HG02642 (cell line): ENCODE measurements at regions not wholly inside any gene's neighbourhood (a gene's known extent, or its start where the extent isn't known, plus 50 kb on each side); places are given as distances from the start of the nearest gene placed in this dataset.
"Not testable (repeated sequence)": the region's sequence is repeated elsewhere in the genome, so short reads cannot be mapped to it uniquely, and the experiment has no call there.

Experiments
- ATAC-seq: cut with Tn5 transposase; IDR thresholded peaks from one replicate; pipeline ENCODE4 v1.9.1; 2021; ENCODE audit warnings: mild to moderate bottlenecking; ENCODE audit not compliant: unreplicated experiment, poor library complexity

- ATAC-seq = no peak
These were observed 122.0 kb downstream of the GLUD2 start for GRCh38 chrX:121169099-121170035.

DNA sequence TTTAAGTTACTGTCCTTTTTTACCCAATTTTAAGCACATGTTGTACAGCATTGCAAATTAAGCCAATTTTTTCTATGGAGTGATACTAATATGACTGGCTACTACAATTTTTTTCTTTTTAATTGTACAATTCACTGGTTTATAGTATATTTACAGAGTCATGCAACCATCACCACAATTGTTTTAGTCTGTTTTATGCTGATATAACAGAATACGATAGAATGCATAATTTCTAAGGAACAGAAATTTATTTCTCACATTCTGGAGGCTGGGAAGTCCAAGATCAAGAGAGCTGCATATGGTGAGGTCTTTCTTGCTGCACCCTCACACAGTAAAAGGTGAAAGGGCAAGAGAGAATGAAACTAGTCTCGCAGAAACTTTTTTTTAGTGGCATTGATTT lies 125.3 kb downstream of the GLUD2 start:
- ATAC-seq = no peak

DNA sequence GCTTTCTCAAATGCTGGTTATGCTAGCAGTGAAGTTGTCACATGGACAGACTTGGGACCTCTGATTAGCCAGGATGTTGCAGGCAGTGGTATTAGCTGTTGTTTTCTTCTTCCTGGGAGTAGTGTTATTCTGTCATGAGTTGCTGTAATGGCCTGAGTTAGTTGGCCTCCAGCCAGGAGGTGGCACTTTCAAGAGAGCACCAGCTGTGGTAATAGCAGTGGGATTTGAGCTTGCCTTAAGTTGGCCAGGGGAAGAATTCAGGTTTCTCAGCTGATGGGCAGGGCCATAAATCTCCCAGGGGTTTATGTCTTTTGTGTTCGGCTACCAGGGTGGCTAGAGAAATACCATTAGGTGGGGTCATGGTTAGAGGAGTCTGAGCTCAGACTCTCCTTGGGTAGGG lies 132.6 kb downstream of the GLUD2 start:
- no peak for ATAC-seq

DNA sequence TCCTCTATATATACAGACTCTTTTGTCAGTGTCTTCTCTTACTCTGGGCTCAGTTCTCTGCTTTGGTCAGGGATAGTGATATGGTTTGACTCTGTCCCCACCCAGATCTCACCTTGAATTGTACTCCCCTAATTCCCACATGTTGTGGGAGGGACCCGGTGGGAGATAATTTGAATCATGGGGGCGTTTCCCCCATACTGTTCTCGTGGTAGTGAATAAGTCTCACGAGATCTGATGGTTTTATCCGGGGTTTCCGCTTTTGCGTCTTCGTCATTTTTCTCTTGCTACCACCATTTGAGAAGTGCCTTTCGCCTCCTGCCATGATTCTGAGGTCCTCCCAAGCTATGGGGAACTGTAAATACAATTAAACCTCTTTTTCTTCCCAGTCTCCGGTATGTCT lies 144.4 kb downstream of the GLUD2 start:
- no peak for ATAC-seq

GRCh38 chrX:121195719-121196118 lies 148.3 kb downstream of the GLUD2 start:
- ATAC-seq = no peak

DNA sequence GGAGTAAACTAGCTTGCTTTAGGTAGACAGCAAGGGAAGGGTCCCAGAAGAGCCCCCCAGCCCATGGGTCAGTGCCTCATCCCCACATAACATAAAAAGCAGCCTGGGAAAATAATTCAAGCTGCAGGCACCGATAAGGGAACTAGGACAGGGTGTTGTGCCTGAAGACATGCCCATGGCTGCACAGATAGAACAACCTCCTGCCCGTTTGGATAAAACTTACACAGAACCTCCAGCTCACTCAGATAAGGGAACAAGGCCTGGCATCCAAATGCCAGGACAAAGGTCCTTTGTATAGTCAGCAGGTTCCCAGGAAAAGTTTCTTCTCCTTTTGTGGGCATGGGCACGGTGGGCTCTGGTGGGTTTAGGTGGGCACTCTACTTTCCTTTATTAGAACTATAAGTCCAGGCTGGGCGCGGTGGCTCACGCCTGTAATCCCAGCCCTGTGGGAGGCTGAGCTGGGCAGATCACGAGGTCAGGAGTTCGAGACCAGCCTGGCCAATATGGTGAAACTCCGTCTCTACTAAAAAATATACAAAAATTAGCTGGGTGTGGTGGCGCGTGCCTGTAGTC lies 149.5 kb downstream of the GLUD2 start:
- ATAC-seq = not testable (repeated sequence)

DNA sequence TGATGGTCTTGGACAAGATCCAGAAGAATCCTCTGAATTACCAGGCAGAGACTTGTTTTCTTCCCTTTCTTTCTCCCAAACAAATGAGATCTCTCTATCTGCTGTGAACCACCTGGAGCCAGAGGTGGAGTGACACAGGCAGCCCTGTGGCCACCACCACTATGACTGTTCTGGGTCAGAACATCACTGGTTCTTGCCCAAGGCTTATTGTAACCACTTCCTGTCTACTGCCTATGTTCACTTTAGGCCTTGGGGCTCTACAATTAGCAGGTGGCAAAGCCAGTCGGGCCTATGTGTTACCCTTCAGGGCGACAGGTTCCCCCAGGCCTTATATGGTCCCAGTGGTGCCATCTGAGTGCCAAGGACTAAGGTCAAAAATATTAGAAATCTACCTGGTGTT lies 161.2 kb downstream of the GLUD2 start:
- no peak for ATAC-seq

DNA sequence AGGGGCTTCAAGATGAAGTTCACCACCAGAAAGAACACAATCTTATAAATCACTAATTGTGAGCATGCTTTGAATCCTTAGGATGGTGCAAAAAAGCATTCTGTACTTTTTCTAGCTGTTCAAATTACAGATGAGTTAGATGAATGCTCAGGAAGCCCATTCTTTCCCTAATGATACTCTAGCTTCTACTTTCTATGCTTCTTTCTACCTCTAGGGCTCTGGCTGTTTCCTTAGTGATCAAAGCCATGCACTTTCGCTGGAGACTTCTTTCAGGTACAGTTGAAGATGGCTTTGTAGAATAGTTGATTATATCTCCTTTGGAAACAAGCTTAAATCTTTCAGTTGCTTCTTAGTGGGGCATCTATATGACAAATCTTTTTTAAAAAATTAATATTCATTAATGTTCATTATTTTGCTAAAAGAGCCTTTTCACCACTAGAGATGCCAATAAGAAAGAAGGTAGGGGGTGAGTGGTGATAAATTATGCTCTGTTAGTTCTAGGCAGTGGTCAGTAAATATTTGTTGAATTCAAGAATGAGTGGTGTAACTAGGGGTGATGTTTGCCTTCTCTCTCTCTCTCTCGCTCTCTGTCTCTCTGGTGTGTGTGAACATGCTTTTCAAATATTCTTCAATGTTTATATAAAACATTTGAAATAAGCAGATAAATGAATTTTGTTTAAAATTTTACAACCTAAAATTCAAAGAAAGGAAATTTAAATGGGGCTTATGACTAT lies 169.4 kb downstream of the GLUD2 start:
- no peak for ATAC-seq

- no peak for ATAC-seq
These were observed 174.0 kb downstream of the GLUD2 start for GRCh38 chrX:121221322-121221977.

- ATAC-seq = no peak
These were observed 180.5 kb downstream of the GLUD2 start for GRCh38 chrX:121227888-121228287.

DNA sequence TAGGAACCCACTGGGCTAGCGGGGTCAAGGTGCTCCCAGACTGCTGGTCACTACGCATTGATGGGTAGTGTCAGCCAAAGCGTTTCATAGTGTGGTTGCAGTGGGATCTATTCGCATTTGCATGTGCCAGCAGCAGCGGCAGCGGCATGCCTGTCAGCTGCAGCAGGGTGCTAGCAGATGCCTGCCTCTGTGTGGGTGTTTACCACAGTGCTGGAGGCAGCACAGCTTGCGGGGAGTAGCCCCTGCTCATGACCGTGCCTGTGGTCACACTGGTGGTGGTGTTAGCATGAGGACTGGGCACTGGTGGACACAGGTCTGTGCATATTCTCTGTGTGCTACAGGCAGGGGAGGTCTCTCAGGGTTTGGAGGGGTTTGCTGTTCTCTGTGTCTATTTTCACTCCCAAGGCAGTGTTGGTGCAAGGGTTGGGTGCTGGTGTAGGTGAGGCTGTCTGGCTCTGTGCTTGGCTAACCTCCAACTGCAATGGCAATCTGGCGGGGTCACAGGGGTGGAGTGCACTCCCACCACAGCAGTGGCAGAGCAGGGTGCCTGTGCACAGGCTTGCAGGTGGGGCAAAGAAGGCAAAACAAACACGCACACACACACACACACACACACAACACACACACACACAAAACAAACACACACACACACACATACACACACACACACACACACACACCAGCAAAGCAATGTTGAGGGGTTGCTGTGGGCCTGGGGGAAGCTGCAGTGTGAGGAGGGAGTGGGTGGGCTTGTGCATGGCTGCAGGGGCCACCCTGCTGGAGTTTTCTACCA lies 184.4 kb downstream of the GLUD2 start:
- ATAC-seq = no peak

DNA sequence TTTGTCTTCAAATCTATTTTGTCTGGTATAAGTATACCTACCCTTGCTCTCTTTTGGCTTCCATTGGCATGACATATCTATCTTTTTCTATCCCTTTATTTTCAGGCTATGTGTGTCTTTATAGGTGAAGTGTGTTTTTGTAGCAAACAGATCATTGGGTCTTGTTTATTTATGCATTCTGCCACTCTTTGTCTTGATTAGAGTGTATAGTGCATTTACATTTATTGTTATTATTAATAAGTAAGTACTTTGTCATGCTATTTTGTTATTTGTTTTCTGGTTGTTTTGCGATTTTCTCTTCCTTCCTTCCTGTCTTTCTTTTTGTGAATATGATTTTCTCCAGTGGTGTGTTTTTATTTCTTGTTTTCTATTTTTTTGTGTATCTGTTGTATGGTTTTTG lies 188.6 kb downstream of the GLUD2 start:
- no peak for ATAC-seq

- no peak for ATAC-seq
These were observed 190.7 kb downstream of the GLUD2 start for GRCh38 chrX:121238093-121238492.

GRCh38 chrX:121244511-121244910 lies 197.1 kb downstream of the GLUD2 start:
- ATAC-seq = no peak

DNA sequence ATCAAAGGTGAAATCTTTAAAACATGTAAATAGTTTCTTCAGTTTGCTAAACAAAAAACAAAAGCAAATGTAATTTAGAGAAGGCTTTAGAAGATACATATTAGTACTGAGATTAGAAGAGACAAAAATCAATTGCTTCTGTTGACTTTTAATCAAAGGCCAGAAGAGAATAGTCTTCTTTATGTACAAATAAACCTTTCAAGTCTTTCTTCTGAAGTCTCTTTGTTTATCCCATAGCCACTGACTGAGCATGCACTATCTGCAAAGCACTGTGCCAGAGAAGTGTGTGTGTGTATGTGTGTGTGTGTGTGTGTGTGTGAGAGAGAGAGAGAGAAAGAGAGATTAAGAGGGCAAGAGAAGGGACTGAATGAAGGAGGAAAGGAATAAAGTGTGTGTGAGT lies 198.4 kb downstream of the GLUD2 start:
- no peak for ATAC-seq

DNA sequence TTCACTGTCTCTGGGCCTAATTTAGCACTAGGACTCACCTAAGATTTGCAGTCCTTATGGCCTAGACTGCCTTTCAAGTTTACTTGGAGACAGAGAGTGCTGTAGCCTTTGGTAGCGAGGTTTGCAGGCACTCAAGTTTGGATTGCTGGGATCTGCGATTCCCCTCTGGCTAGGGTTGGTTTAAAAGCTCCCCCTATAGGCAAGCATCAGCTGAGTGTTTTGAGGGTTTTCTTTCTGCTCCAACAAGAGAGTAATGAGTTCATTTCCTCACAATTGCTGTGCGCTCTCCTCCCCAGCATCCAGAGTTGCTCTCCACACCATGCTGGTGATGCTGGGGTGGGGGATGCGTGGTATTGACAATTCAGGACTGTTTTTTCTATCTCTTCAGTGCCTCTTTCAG lies 206.9 kb downstream of the GLUD2 start:
- no peak for ATAC-seq

DNA sequence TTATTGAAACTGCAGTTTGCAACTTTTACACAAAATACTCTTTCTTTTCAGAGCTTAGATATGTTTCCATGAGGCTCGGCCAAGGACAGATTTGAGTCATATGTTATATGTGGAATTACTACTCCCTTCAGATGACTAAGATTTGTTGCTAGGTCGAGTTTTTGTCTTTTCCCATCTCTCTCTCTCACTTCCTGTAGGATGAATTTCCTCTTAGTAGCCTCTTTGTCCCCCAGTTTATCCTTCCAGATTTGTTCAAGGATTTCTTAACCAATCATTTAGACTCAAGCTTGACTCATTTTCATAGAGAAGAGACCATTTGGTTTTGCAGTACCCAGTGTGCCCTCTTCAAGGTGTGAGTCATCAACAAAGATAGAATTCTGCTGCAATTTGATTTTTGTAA lies 209.2 kb downstream of the GLUD2 start:
- ATAC-seq = no peak

- no peak for ATAC-seq
These were observed 211.1 kb downstream of the GLUD2 start for GRCh38 chrX:121258545-121258944.

GRCh38 chrX:121259170-121259569 lies 211.8 kb downstream of the GLUD2 start:
- ATAC-seq = no peak
